Umbilical cord (tissue), 1 donor: ENCODE measurements at regions not wholly inside any gene's neighbourhood (a gene's known extent, or its start where the extent isn't known, plus 50 kb on each side); places are given as distances from the start of the nearest gene placed in this dataset.

Source experiments
- DNase-seq: peaks from one replicate; pipeline ENCODE4 v3.0.0-alpha.2; 2015; ENCODE audit warnings: low spot score

- no peak for DNase-seq
Observed at GRCh38 chr14:97506626-97507025, 709.4 kb downstream of the VRK1 start.

GRCh38 chr14:97513891-97514290 lies 716.7 kb downstream of the VRK1 start:
- no peak for DNase-seq

- DNase-seq, result no peak
Observed at GRCh38 chr14:97517566-97518234, 720.5 kb downstream of the VRK1 start.

GRCh38 chr14:97523936-97524335 lies 726.8 kb downstream of the VRK1 start:
- DNase-seq, result peak; percentile 3

GRCh38 chr14:97524589-97525319 lies 727.6 kb downstream of the VRK1 start:
- DNase-seq, result no peak

GRCh38 chr14:97527993-97528392 lies 730.8 kb downstream of the VRK1 start:
- DNase-seq, result no peak

- no peak for DNase-seq
Observed at GRCh38 chr14:97532052-97532451, 734.9 kb downstream of the VRK1 start.

GRCh38 chr14:97536421-97536820 lies 739.2 kb downstream of the VRK1 start:
- DNase-seq, result no peak

- no peak for DNase-seq
Observed at GRCh38 chr14:97538749-97539410, 741.7 kb downstream of the VRK1 start.

GRCh38 chr14:97539411-97539795 lies 742.2 kb downstream of the VRK1 start:
- no peak for DNase-seq

- DNase-seq, result no peak
Observed at GRCh38 chr14:97539884-97540283, 742.7 kb downstream of the VRK1 start.

GRCh38 chr14:97543221-97543620 lies 746.0 kb downstream of the VRK1 start:
- no peak for DNase-seq

- DNase-seq, result no peak
Observed at GRCh38 chr14:97543816-97544215, 746.6 kb downstream of the VRK1 start.

- DNase-seq, result peak; percentile 24
Observed at GRCh38 chr14:97544571-97544970, 747.4 kb downstream of the VRK1 start.

GRCh38 chr14:97546491-97547230 lies 749.5 kb downstream of the VRK1 start:
- no peak for DNase-seq

GRCh38 chr14:97550463-97550862 lies 753.3 kb downstream of the VRK1 start:
- DNase-seq, result no peak

GRCh38 chr14:97554597-97554996 lies 757.4 kb downstream of the VRK1 start:
- no peak for DNase-seq

- DNase-seq, result no peak
Observed at GRCh38 chr14:97564334-97564733, 767.2 kb downstream of the VRK1 start.

GRCh38 chr14:97571201-97571600 lies 774.0 kb downstream of the VRK1 start:
- DNase-seq, result no peak

GRCh38 chr14:97571866-97572555 lies 774.8 kb downstream of the VRK1 start:
- no peak for DNase-seq
